DND-41 (cell line): ENCODE measurements at regions not wholly inside any gene's neighbourhood (a gene's known extent, or its start where the extent isn't known, plus 50 kb on each side); places are given as distances from the start of the nearest gene placed in this dataset.

Source experiments
- ATAC-seq: fragments of 200-7000 bp; cut with Tn5 transposase; 3 replicates; pipeline ENCODE4 v1.9.1; 2021; ENCODE audit warnings: low read depth; ENCODE audit not compliant: insufficient read depth
- DNase-seq: peaks from one replicate; pipeline ENCODE4 v3.0.0-alpha.2; 2020
- H2AFZ ChIP-seq: 2 replicates; pipeline ENCODE4 v1.6.0; 2012; ENCODE audit warnings: low read depth, low read length
- H3K27ac ChIP-seq: 2 replicates; pipeline ENCODE4 v1.5.1; 2012; ENCODE audit warnings: low read length, inconsistent platforms
- H3K27me3 ChIP-seq: fragments of 200-600 bp; sonication (generic); 2 replicates; pipeline ENCODE4 v1.6.0; 2012; ENCODE audit warnings: low read length, mild to moderate bottlenecking, inconsistent platforms; ENCODE audit not compliant: insufficient read depth, poor library complexity
- H3K36me3 ChIP-seq: 2 replicates; pipeline ENCODE4 v1.5.1; 2012; ENCODE audit warnings: low read length, inconsistent platforms; ENCODE audit not compliant: insufficient read depth
- H3K4me1 ChIP-seq: 2 replicates; pipeline ENCODE4 v1.5.1; 2012; ENCODE audit warnings: mild to moderate bottlenecking, low read length; ENCODE audit not compliant: insufficient read depth
- H3K4me2 ChIP-seq: 2 replicates; pipeline ENCODE4 v1.6.0; 2012; ENCODE audit warnings: mild to moderate bottlenecking, moderate library complexity, low read length, inconsistent platforms; ENCODE audit not compliant: insufficient read depth
- H3K4me3 ChIP-seq, 2 experiments: fragments of 200-600 bp in 1 of 2; shearing (Covaris generic) in 1 of 2; 2 replicates each; pipeline ENCODE4 v1.5.1; 2012 to 2016; ENCODE audit warnings: inconsistent platforms in 2 of 2, low read length in 2 of 2, mild to moderate bottlenecking in 2 of 2, low read depth in 1 of 2, moderate library complexity in 1 of 2
- H3K79me2 ChIP-seq: 2 replicates; pipeline ENCODE4 v1.6.0; 2012; ENCODE audit warnings: low read length, inconsistent platforms; ENCODE audit not compliant: insufficient read depth
- H3K9ac ChIP-seq: 2 replicates; pipeline ENCODE4 v1.6.0; 2012; ENCODE audit warnings: low read depth, mild to moderate bottlenecking, inconsistent platforms, low read length, moderate library complexity
- H3K9me3 ChIP-seq: 2 replicates; pipeline ENCODE4 v1.5.1; 2012; ENCODE audit warnings: low read length, moderate library complexity, mild to moderate bottlenecking, inconsistent platforms; ENCODE audit not compliant: insufficient read depth, severe bottlenecking
- H4K20me1 ChIP-seq: 2 replicates; pipeline ENCODE4 v1.6.0; 2012; ENCODE audit warnings: low read length; ENCODE audit not compliant: insufficient read depth
- EZH2 ChIP-seq: IDR thresholded peaks from 3 replicates; pipeline ENCODE4 v1.6.1; 2012; ENCODE audit warnings: borderline replicate concordance, low read depth, mild to moderate bottlenecking, moderate library complexity, low read length, inconsistent platforms; ENCODE audit not compliant: severe bottlenecking
- TF ChIP-seq, protein P1 (sequence below): IDR thresholded peaks from 2 replicates; pipeline ENCODE4 v1.5.1; 2012; ENCODE audit warnings: borderline replicate concordance, low read length, moderate library complexity, mild to moderate bottlenecking; ENCODE audit not compliant: poor library complexity, severe bottlenecking; ENCODE audit errors: extremely low read depth

DNA sequence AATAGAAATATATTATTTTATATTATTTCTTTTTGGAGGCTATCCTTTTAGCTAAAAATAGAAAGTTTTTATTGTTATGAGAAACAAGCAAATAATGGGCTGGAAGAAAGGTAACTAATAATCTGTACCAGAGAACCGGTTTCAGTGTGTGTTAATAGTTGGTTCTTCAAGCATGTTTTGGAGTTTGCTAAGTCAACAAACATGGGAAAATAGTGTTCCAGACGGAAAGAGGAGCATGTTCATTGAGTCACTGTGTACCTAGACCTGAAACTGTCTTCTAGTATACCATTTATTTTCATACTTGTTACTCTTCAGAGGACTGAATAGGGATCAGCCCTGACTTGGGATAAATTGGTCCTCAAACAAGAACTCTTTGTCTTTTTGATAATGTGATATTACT is 134.5 kb upstream of the CWC22 start:
- H3K9ac ChIP-seq: no peak overlapping the region
- DNase-seq (no peak), ATAC-seq (no peak)
- H3K79me2 ChIP-seq: no peaks in the 10 kb centered on the region
- no peak overlapping the region for H3K4me3 ChIP-seq
- no peaks in the 10 kb centered on the region for H3K36me3 ChIP-seq
- no peak overlapping the region for H2AFZ ChIP-seq
- H3K4me1 ChIP-seq: no peaks in the 10 kb centered on the region
- H4K20me1 ChIP-seq: no peaks in the 10 kb centered on the region
- TF ChIP-seq EZH2: no peak
- TF ChIP-seq, protein P1, sequence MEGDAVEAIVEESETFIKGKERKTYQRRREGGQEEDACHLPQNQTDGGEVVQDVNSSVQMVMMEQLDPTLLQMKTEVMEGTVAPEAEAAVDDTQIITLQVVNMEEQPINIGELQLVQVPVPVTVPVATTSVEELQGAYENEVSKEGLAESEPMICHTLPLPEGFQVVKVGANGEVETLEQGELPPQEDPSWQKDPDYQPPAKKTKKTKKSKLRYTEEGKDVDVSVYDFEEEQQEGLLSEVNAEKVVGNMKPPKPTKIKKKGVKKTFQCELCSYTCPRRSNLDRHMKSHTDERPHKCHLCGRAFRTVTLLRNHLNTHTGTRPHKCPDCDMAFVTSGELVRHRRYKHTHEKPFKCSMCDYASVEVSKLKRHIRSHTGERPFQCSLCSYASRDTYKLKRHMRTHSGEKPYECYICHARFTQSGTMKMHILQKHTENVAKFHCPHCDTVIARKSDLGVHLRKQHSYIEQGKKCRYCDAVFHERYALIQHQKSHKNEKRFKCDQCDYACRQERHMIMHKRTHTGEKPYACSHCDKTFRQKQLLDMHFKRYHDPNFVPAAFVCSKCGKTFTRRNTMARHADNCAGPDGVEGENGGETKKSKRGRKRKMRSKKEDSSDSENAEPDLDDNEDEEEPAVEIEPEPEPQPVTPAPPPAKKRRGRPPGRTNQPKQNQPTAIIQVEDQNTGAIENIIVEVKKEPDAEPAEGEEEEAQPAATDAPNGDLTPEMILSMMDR: no peak
- H3K9me3 ChIP-seq: no peaks in the 10 kb centered on the region
- H3K27me3 ChIP-seq: peaks cover 5% of the 10 kb centered on the region
- no peak overlapping the region for H3K4me2 ChIP-seq
- H3K27ac ChIP-seq: no peak overlapping the region

DNA sequence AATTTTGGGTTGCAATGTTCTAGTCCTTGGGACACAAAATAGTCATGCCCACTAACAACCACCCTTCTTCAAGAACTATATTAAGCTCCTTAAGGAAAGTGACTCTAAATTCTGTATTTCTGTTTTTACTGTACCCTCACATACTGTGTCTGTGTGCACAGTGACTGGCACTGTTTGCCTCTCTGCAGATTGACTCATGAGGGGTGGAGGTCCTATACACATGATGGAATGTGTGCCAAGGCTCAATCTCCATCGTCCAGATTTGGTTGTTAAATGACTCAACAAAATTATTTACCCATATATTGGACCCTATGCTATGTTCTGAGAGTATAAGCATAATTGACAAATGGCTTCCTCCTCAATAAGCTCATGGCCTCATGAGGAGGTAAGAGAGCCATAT is 126.6 kb upstream of the CWC22 start:
- Histone ChIP-seq H3K9ac (no peak overlapping the region), H3K9me3 (no peaks in the 10 kb centered on the region), H3K36me3 (no peaks in the 10 kb centered on the region), H3K4me1 (no peaks in the 10 kb centered on the region), H3K4me3 (no peak overlapping the region), H4K20me1 (no peaks in the 10 kb centered on the region), H3K79me2 (no peaks in the 10 kb centered on the region), H3K27ac (no peak overlapping the region), H3K27me3 (no peaks in the 10 kb centered on the region), H2AFZ (no peak overlapping the region), H3K4me2 (no peak overlapping the region)
- no peak for ATAC-seq
- DNase-seq: no peak
- no peak for TF ChIP-seq EZH2
- TF ChIP-seq, protein P1: no peak

DNA sequence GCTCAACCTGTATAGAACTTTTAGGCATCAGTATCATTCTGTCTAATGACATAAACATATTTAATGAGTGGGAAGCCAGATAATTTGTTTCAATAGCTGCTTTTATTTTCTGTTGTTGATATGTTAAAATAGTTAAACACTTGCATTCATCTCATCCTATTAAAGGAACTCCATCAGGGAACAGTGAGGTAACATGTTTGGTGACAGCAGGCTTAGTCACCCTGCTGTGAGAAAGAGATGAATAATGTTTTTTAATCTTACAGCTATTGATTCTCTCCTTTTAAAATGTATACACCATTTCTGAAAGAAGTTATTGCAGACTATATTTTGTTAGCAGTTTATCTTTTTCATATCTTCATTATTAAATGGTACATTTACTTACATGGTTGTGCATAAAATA is 123.3 kb upstream of the CWC22 start:
- Histone ChIP-seq H3K4me1 (no peaks in the 10 kb centered on the region), H3K4me3 (no peak overlapping the region), H4K20me1 (no peaks in the 10 kb centered on the region), H3K79me2 (no peaks in the 10 kb centered on the region), H3K9ac (no peak overlapping the region), H2AFZ (no peak overlapping the region), H3K36me3 (no peaks in the 10 kb centered on the region), H3K27ac (no peak overlapping the region), H3K27me3 (peaks cover 5% of the 10 kb centered on the region), H3K9me3 (no peaks in the 10 kb centered on the region), H3K4me2 (no peak overlapping the region)
- ATAC-seq: no peak
- TF ChIP-seq, protein P1: no peak
- TF ChIP-seq EZH2: no peak
- DNase-seq: no peak

DNA sequence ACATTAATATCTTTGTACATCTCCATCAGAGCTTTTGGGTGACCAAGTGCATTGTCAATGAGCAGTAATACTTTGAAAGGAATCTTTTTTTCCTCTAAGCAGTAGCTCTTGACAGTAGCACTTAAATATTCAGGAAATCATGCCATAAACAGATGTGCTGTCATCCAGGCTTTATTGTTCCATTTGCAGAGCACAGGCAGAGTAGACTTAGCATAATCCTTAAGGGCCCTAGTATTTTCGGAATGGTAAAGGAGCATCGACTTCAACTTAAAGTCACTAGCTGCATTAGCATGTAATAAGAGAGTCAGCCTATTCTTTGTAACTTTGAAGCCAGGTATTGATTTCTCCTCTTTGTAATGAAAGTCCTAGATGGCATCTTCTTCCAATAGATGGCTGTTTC is 121.8 kb upstream of the CWC22 start:
- Histone ChIP-seq H3K27me3 (peaks cover 5% of the 10 kb centered on the region), H3K9me3 (no peaks in the 10 kb centered on the region), H3K27ac (no peak overlapping the region), H3K4me2 (no peak overlapping the region), H3K4me3 (no peak overlapping the region), H3K9ac (no peak overlapping the region), H4K20me1 (no peaks in the 10 kb centered on the region), H3K79me2 (no peaks in the 10 kb centered on the region), H3K36me3 (no peaks in the 10 kb centered on the region), H2AFZ (no peak overlapping the region), H3K4me1 (no peaks in the 10 kb centered on the region)
- TF ChIP-seq, protein P1: no peak
- TF ChIP-seq EZH2: no peak
- ATAC-seq (no peak), DNase-seq (no peak)
